Daoy (cell line): ENCODE measurements at regions not wholly inside any gene's neighbourhood (a gene's known extent, or its start where the extent isn't known, plus 50 kb on each side); places are given as distances from the start of the nearest gene placed in this dataset.
A peak's percentile ranks its signal among the peaks of the same experiment; 100 is the strongest.
"Not testable (repeated sequence)": the region's sequence is repeated elsewhere in the genome, so short reads cannot be mapped to it uniquely, and the experiment has no call there.

ENCODE experiments used
- DNase-seq: peaks from one replicate; pipeline ENCODE4 v3.0.0-alpha.2; 2015; ENCODE audit warnings: low read depth

DNA sequence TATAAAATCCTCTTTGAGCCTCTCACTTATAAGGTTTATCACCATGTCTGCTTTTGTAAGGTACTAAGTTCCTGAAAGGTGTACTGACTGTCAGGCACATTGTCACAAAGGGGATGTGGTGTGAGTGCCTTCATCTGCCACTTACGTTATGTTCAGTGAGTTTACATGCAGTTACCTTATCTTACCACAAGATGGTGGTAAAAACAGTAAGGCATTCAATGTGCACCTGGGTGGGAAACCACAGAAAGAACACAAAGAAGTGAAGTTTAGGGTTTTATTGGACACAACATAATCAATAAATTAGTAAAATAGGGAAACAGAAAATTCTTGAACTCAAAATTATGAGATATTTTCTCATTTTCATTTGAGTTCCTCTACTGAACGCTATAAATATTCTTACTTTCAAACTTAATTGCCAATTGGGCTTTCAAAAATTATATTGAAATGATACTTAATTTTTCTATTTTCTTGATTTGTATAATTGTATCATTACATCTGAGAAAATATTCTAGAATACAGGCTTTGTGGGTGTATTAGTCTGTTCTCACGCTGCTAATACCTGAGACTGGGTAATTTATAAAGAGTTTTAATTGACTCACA is 650.8 kb downstream of the PCDH7 start:
- peak; percentile 2 for DNase-seq

DNA sequence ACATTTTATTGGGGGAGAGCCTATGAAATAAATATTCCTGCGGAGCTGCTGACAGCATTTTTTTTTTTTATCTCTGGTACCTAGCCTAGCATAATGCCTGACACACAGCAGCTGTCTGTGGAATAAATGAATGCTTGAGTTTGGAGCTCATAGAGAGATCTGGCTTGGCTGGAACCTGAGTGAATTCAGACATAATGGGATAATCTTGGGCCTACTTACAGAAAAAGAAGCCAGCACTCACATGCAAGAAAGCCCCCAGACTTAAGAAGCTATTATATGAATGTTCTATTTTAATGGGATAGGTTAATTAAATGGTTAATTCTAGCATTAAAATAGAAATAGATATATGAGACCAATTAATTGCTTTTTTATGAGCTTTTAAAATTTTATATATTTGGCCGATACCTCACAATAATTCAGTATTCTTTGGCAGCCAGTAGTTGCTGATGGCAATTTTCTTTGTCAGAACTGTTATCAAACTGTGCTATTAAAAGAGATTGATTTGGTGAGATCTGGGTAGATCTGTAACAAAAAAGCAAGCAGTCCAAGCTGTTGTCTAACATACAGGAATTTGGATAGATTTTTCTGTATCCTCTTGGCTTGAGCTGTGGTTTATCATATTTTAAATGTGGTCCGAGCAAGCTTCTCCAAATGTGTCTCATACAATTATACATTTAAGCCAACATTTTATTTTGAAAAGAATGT is 654.2 kb downstream of the PCDH7 start:
- no peak for DNase-seq

DNA sequence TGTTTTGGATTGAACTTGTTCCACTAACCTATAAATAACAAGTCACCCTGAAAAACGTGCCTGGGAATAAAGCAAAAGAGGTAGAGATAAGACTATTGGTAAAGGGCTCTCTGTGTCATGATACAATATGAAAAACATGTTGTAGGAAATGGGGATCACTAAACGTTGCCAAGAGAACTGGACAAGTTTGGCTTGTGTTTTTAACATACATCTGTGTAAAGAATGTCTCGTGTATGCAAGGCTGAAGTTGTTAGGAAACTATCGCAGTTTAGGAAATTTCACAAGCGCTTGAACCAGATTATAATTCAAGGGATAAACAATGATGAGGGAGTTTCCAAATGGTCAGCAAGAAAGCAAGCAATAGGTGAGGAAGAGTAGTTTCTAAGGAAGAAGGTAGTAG is 655.8 kb downstream of the PCDH7 start:
- DNase-seq: no peak

DNA sequence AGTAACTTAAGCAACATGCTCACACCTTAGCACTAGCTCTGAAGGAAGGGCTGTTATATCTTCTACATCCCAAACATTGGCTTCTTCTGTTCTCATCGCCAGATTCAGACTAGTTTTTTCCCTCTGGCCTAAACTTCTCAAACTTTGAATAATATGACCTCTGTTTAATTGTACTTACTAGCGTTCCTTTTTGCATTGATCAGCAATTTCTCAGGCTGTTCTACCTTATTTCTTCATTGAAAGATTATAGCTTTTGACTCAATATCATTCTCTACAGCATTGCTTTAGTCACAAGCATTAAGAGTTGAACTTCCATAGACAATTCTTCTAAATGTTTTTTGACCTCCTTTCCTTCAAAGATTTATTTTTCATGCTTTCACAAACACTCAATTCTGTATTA is 659.2 kb downstream of the PCDH7 start:
- DNase-seq: no peak

- no peak for DNase-seq
Measured at GRCh38 chr4:31383767-31384166, 663.6 kb downstream of the PCDH7 start.

DNA sequence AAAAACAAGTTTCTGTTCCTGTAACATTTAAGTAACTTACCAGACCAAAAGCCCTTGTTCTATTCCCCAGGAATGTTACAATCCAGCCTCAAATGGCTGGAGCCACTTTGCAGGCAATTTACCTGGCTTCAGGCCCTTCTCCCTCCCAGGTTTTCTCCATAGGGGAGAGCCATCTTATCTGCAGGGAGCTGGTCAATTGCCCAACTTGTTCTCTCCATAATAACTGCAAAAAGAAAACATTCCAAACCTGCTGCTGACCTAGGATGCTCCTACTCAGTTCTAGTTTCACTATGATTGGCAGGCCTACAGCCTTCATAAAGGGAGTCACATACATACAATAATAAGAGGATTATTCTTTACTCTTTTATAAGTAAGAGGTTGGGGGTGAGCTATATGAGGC is 670.7 kb downstream of the PCDH7 start:
- DNase-seq: no peak

DNA sequence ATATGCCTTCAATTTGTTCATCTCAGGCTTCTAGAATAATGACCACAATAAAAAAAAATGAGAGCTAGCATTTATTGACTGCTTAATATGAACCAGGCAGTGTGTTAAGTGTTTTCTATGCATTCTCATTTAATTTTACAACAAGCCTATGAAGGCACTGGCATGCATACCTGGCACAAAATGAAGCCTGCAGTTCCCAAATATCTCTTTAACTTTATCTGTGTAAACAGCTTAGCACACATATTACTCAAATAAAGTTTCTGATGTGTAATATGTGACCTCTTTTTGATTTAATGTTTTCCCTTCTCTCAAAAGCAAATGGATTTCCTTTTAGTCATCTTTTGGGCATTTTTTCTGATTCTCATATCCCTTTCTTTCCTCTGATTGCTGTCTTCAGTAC is 671.8 kb downstream of the PCDH7 start:
- DNase-seq: no peak

DNA sequence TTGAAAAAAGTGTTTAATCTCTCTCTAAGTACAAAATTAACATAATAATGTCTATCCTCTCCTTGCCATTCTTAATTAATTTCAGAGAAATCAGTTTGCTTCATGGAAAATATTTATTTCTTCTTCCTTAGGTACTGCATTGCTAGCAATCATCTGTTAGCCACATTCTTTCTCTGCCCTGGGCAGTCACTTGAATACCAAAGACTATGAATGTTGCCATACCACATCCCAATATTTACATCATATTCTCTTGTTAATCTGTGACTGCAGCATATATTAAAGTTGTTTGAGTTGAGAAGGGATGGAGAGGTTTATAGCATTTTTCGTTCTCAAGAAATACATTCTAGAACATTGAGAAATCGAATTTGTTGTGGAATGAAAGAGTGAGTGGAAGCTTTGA is 672.8 kb downstream of the PCDH7 start:
- no peak for DNase-seq

DNA sequence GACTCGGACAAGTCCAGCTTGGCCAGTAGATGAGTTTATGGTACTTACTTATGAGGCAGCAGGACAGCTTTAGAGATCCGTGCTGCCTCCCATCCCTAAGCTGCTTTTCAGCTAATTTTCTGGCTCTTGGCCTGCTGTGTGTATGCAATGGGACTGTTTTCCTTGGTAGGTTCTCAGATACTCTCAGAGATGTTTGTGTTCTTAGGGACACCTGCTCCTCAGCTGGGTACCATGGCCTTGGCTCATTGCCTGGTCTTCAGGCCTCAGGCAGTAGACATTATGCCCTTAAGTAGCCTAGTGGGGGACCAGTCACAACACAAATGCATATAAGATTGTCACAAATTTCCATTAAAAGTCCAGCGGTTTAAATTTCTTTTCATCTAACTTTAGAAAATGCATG is 688.0 kb downstream of the PCDH7 start:
- DNase-seq: no peak

GRCh38 chr4:31411565-31411964 is 691.4 kb downstream of the PCDH7 start:
- no peak for DNase-seq

- DNase-seq: no peak
Measured at GRCh38 chr4:31415629-31416028, 695.5 kb downstream of the PCDH7 start.

GRCh38 chr4:31416498-31416897 is 696.3 kb downstream of the PCDH7 start:
- no peak for DNase-seq

- no peak for DNase-seq
Measured at GRCh38 chr4:31417040-31417439, 696.9 kb downstream of the PCDH7 start.

- DNase-seq: no peak
Measured at GRCh38 chr4:31422006-31422405, 701.8 kb downstream of the PCDH7 start.

DNA sequence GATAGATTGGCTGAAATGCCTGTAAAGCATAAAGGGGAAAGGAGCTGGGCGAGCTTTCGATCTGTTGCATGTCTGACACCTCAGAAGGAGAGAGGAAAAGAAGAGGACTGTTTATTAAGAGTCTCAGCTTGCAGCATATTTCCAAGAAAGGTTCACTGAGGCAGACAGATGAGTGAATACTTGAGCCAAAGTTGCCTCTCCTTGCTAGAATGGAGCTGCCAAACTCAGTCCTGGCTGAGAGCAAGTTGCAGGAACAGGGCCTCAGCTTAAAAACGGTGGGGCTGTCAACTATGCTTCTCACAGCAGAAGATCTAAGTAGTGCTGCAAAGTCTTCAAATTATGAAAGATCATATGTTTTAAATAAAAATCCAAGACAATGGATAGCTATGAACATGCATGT is 707.5 kb downstream of the PCDH7 start:
- no peak for DNase-seq

DNA sequence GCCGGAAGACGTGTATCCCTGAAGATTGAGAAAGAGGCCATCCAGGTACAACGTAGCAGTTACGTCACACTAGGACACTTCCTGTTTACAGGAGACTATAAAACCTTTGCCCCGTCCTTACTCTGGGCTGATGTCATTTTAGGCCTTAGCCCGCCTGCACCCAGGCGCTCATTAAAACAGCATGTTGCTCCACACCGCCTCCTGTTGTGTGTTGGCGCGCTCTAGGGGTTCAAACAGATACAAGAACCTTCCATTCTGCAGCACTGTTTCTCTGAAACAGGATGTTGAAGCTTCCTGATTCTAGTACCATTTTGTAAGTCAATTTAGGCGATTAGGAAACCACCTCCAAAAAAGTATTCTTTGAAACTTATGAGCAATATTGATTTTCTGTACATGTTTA is 722.1 kb downstream of the PCDH7 start:
- no peak for DNase-seq

DNA sequence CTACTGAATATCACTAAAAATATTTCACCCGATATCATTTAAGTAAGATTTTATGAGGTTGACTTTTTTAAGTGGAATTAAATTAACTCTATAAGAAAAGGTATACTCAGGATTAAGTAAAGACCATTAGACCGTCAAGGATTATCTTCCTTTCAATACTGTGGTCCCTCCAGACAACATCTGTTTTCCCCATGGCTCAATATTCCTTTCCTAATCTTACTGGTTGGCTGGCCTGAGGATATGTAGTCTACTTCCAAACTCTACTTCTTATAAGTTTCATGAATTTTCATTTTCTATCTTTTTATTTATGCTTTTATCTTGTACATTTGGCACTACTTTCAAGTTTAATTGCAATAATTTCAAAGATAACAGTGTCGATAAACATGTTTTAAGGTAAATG is 725.4 kb downstream of the PCDH7 start:
- no peak for DNase-seq

DNA sequence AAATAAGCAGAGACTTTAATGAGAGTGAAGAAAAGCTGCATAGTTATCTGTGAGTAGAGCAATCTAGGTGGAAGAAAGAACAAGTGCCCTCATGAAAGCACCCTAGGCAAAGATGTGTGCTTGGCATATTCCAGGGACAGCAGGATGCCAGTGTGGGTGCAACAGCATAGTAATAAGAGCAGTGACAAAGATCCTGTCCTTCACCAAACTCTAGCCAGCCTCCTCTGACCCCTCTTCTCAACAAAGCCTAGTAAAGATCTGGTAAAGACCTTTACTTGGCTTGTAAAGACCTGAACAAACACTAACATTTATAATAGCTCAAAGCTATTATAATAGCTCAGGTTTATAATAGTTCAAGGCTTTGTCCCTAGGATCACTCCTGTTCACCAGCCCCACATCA is 735.4 kb downstream of the PCDH7 start:
- no peak for DNase-seq

- DNase-seq: no peak
Measured at GRCh38 chr4:31458813-31459212, 738.6 kb downstream of the PCDH7 start.

DNA sequence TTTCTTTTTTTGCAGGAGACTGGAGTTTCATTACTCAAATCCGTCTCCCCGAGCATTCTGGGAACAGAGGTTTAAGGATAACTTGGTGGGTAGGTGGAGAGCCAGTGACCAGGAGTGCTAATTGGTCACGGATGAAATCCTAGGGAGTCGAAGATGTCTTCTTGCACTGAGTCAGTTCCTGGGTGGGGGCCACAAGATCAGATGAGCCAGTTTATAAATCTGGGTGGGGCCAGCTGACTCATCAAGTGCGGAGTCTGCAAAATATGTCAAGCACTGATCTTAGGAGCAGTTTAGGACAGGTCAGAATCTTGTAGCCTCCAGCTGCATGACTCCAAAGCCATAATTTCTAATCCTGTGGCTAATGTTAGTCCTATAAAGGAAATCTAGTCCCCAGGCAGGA is 741.3 kb downstream of the PCDH7 start:
- no peak for DNase-seq

DNA sequence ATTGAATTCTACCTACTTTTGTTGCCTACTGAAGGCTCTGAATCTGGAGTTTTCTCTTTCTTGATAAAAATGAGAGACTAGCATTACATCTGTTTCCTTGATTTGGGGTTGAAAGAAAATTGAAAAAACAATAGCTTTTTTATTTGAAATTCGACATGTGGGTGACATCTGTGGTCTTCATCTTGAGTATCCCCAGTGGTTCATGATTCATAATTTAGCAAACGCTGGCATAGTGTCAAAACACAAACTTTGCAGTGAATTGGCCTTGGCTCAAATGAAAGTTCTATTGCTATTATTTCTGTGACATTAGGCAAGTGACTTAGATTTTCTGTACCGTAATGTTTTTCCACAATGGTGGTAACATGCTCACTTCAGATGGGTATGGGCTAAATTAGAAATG is 747.6 kb downstream of the PCDH7 start:
- no peak for DNase-seq

- no peak for DNase-seq
Measured at GRCh38 chr4:31474221-31474620, 754.1 kb downstream of the PCDH7 start.

DNA sequence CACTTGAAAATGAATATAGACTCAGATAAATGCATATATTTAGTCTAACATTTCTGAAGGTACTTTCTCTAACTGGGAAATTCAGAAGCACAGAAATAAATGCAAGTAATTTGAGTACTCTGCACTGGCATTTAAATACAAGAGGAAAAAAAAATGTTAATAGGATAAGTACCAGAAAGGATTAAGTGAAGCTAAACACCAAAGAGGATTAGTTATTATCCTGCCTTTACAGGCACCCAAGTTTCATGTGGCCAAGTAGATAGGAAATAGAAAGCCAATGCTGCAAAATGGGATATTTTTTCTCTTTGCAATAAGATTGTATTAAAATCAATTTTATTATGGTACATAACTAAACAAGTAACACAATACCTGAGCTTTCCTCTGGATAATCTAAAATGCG is 762.5 kb downstream of the PCDH7 start:
- no peak for DNase-seq

- DNase-seq: not testable (repeated sequence)
Measured at GRCh38 chr4:31499216-31499615, 779.0 kb downstream of the PCDH7 start.
